ENCODE measurements at regions not wholly inside any gene's neighbourhood (a gene's known extent, or its start where the extent isn't known, plus 50 kb on each side); places are given as distances from the start of the nearest gene placed in this dataset.

DNA sequence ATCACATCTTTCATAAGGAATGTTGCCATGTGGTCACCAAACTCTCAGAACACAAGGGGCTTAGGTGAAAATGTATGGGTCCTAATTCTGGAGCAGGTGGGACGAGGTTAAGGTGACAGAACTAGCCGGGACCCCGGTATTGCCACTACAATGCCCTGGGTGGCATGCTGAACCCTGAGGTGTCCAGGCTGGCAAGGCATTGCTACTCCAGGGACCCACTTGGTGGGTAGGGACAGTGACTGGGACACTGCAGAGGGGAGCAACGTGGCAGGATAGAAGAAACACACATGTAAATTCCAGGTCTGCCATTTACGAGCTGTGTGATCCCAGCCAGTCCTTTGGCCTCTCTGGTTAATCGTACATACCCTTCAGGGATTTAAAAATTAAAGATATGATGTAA is 206.9 kb upstream of the MVB12B start:
- no peak for DNase-seq (ENCODE audit: insufficient read length, low spot score)
- no peak for FAIRE-seq

DNA sequence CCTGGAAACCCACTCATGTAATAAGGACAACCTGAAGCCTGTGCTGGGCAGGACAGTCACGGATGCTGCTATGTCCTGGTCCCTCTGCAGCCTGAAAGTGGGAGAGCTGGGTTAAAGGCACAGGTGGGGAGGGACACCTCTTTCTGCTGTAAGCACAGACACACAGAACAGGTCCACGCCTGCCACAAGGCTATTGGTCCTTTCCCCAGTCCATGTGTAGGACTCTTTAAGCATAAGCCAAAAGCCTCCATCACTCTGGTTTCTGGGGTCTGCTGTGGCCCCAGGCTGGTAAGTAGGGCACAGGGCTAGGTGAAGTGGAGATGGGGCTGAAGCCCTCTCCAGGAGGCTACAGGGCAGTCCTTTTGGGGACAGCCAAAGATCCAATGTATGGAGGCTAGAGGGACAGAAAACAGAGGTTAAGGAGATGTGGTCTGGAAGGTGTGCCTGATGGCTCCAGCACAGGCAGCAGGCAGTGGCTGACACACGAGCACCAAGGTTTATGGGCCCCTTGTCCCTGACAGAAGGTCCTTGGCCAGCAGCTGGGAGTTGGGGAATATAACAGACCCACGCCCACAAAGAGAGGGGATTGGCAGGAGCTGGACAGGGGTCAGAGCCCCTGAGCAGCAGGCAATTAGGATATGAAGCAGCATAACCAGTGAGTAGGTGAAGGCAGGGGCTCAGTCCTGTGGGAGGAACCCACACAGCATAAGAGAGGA is 203.6 kb upstream of the MVB12B start:
- FAIRE-seq (no peak), DNase-seq (ENCODE audit: insufficient read length, low spot score) (no peak)

DNA sequence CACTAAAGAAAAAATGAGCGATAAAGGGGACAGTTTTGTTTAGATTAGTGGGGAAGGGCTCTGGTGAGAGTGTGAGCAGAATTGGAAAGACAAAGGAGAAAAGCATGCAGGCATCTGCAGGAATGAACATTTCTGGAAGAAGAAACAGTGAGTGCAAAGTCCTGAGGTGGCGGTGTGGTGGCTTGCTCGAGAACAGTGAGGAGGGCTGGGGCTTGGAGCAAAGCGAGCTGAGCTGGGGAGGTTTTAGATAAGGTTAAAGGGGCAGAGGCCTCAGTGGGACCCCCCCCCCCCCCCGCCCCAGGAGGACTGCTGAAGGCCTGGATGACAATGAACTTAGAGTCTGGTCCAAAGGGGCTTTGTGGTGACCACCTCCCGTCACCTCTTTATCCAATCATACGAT is 202.7 kb upstream of the MVB12B start:
- FAIRE-seq = no peak
- DNase-seq (ENCODE audit: insufficient read length, low spot score) = no peak

DNA sequence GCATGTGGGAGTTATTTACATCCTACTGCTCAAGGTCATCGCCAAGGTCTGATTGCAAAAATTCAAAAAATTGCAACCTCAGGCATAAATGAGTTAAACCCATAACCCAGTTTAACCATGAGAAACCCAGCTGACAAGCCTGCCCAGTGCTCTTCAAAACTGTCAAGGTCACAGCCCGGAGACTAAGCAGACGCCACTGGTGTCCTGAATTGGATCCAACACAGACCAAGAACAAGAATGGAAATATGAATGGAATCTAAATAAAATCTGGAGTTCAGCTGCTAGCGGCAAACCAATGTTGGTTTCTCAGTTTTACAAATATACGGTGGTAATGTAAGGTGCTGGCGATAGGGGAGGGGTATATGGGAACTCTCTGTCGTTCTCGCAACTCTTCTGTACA is 201.5 kb upstream of the MVB12B start:
- no peak for DNase-seq (ENCODE audit: insufficient read length, low spot score)
- FAIRE-seq = no peak

DNA sequence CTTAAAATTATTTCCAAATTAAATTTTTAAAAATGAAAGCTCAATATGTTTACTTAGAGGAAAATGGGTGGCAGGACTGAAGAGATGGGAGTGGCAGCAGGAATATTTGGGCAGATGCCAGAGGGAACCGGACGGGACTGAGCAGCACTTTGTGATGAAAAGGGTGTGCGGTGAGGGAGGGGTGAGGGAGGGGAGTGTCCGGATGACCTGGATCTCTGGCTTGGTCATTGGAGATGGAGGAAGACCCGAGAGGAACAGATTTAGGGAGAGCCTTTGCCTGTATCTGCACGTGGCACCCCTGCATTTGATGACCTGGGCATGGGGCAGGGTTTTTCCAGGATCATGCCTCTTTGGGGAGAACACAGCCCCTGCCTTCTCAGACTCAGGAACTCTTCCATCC is 201.1 kb upstream of the MVB12B start:
- FAIRE-seq = no peak
- DNase-seq (ENCODE audit: insufficient read length, low spot score) = no peak

DNA sequence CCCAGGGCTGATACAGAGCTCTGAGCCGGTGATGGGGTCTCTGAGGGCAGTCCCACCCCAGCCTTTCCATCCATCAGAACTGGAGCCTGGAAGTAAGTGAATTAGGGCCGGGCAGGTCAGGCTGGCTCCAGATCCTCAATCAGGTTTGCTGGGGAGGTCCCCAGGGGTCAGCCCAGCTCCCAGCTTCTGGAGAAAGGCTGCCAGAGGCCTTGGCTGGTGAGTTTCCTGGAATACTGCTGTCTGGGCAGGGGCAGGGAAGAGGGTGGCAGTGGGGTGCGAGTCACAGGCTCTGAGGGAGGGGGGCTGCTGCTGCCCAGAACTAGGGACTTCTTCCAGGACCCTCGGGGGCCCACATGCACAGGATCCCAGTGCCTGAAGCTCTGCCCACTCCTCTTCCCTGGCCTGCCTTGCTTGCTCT is 200.6 kb upstream of the MVB12B start:
- DNase-seq (ENCODE audit: insufficient read length, low spot score) = no peak
- FAIRE-seq = no peak

DNA sequence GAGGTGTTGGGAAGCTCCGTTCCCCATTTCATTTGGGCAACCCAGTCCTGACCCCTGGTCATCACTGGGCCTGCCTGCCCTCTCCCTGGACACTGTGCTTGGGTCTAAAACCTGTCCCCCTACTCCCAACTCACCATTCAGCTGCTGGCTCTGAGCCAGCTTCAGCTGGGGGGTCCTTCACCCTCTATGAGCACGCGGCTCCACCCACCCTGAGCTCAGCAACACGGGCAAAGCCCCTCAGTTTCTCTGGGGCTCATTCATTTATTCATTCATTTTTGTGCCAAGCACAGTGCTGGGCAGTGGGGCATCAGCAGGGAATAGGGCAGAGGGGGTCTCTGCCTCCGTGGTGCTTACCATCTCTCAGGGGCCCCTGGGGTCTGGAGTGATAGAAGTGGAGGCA is 199.8 kb upstream of the MVB12B start:
- FAIRE-seq = no peak
- DNase-seq (ENCODE audit: insufficient read length, low spot score) = no peak

DNA sequence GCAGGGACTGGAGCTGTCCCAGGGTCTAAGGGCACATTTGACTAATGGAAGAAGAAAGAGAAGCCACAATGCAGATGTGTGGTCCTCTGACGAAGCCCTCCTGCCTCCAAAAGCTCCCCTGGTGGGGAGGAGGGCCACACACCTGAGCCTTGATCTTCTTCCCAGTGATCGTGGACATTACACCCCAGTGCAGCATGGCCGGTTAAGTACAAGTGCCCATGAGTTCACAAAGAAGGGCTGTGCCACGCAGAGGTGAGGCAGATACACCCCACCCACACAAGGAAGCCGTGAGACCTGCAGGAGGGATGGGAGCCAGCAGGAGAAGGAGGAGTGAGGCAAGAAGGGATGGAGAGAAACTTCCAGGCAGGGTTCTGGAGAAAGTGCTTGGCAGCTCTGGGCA is 199.0 kb upstream of the MVB12B start:
- FAIRE-seq = no peak
- DNase-seq (ENCODE audit: insufficient read length, low spot score) = no peak

DNA sequence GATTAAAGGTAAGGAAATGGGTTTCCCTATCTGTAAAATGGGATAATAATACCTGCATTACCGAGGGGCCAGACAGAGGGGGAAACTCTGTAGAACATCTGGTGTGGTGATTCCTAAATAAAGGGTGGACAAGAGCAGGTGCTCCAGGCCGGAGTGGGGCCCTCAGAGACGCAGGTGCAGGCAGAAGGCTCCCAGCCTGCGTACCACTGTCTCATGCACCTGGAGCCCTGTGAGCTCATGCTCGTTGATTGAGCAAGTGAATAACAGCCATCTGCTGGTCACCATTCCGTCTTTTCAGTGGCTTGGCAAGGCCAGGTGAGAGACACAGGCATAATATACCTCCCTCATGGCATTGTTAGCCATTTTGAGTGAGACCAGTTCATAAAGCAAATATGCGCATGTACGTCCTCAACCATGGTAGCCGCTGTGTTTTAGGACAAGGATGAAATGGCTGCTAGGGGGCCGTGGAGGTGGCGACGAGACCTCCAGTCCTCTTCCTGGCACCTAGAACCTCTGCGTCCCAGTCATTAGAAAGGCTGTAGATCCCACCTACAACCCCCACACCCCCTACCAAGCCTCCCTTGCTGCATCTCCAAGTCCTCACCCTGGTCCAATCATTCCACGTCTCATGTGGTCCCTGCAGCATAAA is 198.0 kb upstream of the MVB12B start:
- DNase-seq (ENCODE audit: insufficient read length, low spot score) (no peak), FAIRE-seq (no peak)

DNA sequence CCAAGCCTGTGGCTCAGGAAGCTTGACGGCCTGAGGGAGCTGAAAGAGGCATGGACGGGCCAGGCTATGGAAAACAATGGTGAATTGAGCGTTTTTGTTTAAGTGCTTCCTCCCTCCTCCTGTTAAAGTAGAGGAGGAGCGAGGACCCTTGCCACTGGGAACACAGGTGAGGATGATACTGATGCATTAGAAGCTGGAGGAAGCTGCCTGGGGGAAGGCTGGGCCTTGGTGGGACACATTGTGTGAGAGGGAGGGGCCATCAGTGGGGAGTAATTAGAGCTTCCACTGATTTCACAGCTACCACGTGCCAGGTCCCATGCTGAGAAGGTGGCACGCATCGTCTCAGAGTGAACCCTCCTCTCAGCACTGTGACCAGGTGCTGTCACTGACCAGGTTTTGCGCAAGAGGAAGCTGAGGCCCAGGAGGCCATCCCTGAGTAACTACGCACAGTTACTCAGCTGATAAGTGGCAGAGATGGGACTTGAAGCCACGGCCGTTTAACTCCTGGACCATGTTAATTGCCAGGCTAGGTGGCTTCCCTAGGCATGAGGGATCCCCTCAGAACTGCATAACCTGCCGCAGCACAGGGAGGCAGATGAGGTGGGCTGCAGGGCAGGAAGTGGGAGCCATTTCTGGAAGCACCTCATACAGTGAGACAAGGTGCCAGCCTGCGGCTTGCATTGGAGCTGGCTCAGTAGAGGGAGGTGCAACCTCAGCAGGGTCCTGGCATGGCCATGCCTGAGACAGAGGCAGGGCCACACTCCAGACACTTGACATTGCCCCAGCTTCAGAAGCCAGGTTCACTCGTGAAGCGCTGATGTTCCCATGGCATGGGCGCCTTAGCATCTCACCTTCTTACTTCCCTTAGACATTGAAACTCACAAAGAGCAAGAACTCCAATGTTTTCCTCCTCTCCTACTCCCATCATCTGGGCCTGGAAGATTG is 195.3 kb upstream of the MVB12B start:
- no peak for FAIRE-seq
- no peak for DNase-seq (ENCODE audit: insufficient read length, low spot score)

DNA sequence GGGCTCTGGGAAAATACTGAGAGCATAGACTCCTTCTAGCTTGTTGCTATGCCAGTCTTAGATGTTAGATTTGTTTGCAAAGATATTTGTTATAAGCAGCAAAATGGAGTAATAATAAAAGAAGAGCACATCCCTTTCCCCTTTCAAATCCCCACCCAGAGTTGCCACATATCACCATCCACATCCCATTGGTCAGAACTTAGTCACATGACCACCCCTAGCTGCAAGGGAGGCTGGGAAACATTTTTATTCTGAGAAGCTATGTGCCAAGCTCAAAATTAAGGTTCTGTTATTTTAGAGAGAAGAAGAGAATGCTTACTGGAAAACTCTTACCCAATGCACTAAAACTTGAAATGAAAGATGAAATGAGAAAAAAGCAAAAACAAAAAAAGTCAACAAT is 193.9 kb upstream of the MVB12B start:
- DNase-seq (ENCODE audit: insufficient read length, low spot score) (no peak), FAIRE-seq (no peak)

DNA sequence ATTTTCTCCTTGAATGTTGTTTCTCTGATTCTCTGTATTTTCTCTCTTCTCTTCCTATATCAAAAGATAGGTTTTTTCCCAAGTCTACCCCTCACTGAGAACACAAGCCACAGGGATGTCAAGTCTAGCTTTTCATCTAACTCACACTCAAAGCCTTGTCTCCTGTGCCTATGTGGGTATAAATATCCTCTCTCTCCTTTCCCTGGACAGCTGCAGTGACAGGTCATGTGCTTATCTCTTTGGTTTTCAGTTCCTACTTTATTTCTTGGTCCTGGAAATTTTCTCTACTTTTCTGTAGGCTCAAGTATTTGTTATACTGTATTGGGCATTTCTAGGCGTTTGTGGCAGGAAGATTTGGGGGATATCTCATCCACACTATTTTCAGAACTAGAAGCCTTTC is 182.4 kb upstream of the MVB12B start:
- no peak for DNase-seq (ENCODE audit: insufficient read length, low spot score)
- no peak for FAIRE-seq

DNA sequence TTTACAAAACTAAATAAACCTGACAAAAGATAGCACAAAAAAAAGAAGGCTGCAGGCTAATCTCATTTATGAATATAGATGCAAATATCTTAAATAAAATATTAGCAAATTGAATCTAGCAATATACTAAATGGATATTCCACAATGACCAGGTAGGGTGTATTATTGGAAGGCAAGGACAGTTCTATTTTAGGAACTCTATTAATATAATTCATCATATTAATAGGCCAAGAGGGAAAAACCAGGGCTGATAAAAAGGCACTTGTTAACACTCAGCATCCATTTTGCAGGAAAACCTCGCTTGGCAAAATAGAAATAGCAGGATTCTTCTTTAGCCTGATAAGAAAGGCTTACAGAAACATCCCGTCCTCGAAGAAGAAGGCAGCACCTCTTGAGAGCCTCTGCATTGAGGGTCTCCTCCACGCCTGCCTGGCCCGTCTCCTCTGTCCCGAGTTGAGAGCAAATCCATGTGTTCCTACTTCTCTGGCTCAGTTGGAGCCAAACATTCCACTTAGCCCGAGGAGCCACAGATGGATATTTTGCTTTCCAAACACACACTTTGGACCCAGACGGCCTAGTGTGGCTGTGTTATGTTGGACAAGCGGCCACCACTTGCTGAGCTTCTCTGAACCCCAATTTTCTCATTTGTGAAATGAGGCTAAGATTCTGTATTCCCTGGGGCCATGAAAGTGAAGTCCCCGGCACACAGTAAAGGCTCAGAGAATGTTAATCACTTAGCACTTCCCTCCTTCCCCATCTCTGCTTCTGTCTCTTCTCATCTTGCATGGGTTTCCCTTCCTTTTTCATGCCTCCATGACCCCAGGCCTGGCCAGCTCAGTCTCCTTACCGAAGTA is 181.8 kb upstream of the MVB12B start:
- FAIRE-seq (no peak), DNase-seq (ENCODE audit: insufficient read length, low spot score) (no peak)

DNA sequence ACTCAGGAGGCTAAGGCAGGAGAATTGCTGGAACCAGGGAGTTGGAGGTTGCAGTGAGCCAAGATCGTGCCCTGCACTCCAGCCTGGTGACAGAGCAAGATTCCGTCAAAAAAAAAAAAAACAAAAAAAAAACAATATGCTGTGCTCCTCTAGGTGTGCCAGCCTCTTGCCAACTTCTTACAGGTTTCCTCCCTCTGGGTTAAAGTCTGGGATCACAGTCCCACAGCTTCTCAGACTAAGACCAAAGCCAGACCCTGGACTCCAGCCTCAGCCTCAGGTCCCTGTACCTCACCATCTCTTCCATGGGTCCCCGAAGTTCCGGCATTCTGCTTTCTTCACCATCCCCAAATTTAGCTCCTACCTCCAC is 180.8 kb upstream of the MVB12B start:
- DNase-seq (ENCODE audit: insufficient read length, low spot score) (no peak), FAIRE-seq (no peak)

DNA sequence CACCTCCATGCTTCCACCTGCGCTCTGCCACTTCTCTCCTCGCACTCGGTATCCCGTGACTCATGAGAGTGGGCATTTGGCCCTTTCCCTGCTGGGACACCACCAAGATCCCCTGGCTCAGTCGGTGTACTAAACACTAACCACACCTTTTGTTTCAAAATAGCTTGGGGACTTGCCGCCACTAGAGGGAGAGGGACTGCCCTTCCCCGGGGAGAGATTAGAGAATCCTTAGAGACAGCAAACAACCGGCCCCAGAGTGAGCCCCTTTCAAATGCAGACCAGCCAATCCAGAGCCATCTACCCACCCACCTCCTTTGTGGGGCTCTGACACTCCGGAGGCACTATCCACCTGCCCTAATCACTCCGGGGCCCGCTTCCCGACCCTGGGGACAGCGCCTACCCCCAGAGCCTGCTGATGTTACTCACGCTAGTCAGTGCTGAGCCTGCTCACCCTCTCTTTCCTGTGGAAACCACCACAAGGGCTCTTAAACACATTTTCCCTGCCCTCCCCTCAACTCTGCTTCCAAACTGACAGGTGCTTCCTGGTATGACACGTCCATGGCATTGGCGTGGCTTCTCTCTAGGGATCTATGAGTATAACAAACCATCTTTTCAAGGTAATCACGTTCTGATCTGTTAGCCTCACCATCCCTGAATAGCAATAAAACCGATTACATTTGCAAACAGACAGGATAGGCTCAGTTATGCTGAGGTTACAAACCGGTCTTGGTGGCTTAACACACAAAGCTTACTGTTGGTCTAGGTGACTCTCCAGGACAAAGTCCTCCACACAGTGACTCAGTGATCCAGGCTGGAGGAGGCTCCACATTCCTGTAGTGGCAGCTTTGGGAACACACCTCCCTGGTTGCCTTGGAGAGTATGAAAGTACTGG is 180.1 kb upstream of the MVB12B start:
- DNase-seq (ENCODE audit: insufficient read length, low spot score) (peak; percentile 21), FAIRE-seq (no peak)

DNA sequence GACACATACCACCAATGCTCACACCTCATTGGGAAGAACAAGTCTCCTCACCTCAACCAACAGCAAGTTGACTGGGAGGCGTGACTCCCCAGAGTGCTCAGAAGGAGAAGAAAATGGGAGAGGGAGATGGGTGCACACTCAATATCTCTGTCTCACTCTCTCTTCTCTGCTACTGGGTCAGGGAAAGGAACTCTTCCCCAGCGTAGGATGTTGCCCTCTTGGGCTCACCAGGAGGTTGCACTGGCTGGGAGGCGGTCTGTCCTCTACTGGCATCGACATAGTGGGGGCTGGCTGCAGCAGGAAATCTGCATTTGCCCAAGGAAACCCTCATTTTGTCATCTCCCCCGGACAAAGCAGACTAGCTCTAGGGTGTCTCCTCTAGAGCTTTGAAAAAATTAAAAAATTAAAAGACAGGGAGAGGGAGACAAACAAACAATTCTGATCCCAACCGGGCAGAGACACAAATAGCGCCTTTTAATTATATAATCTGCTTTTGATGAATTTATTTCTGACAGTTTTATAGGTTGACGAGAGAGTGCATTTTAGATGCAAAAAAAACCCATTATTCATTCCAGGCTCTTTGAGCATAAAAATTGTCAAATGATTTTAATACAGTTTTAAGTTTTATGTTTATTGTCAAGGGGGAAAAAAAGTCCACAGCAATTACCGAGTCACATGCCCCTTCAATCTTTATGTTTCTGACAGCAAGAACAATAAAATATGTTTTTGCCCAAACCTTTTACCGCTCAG is 179.3 kb upstream of the MVB12B start:
- DNase-seq (ENCODE audit: insufficient read length, low spot score) = no peak
- no peak for FAIRE-seq

DNA sequence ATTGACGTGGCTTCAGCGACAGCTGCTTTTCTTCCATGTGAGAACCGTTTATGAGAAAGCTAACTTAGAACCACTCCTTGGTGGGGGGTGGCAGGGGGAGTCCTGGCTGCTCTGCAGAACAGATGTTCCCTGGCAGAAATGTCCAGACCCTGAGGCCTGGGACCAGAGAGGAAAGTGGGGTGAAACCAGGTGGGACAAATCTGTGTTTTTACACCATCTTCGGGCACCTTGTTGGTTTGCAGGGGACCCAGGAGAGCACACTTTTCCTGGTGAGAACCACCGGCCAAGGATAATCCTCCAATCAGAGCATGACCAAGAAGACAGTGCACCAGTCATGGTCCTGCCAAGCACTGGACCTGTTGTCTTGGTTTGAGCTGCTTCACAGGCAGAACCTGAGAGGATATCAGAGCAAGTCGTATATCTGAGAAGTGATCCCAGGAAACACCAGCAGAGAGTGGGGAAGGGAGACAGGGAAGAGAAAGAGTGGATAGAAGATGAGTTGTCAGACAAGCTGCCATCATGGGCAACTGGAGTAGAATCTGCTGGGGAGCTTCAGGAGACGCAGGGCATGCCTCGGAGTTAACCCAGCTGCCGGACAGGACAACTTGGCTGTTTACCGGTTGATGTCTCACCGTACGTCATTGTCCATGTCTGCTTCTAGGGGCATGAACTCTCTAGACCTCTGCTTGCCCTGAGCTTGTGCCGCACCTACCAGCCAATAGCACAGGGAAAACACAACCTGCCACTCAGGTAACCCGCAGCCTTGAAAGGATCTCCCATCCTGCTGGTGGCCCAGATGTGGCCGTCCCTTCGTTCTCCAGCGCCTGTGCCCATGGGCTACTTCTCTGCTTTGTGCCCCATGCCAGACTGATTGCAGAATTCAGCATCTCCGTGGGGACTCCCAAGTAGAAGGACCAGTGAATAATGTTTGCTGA is 178.4 kb upstream of the MVB12B start:
- FAIRE-seq (no peak), DNase-seq (ENCODE audit: insufficient read length, low spot score) (no peak)

DNA sequence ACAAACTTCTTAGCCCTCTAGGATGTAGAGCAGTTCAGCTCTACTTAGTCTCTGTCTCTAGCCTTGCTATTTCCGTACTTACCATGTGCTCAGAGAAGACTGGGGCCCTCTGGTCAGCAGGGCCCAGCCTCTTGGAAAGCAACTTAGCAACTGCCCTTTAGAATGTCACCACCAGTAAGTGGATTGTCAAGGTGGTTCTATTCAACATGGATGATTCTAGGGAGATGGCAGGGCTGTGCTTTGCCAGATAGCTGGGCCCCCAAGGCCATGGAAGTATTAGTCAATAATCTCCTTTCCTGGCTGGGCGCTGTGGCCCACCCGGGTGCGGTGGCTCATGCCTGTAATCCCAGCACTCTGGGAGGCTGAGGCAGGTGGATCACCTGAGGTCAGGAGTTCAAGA is 177.6 kb upstream of the MVB12B start:
- FAIRE-seq (no peak), DNase-seq (ENCODE audit: insufficient read length, low spot score) (no peak)

Measured in HTR-8/SVneo (cell line).